ENCODE measurements at regions not wholly inside any gene's neighbourhood (a gene's known extent, or its start where the extent isn't known, plus 50 kb on each side); places are given as distances from the start of the nearest gene placed in this dataset.
"Not testable (repeated sequence)": the region's sequence is repeated elsewhere in the genome, so short reads cannot be mapped to it uniquely, and the experiment has no call there.

GRCh38 chr1:30172299-30172694 is 551.1 kb downstream of the MATN1 start:
- H3K36me3 Mint-ChIP-seq (ENCODE audit: insufficient read depth), result no peaks in the 10 kb centered on the region
- ATAC-seq (replicated peaks; ENCODE audit: extremely low read depth, poor library complexity, severe bottlenecking) (no peak), DNase-seq (ENCODE audit: low spot score in 2 of 2) (no peak)
- H3K27me3 Mint-ChIP-seq, result peaks cover 30% of the 10 kb centered on the region
- no peaks in the 10 kb centered on the region for H3K4me1 Mint-ChIP-seq
- H3K27ac Mint-ChIP-seq (ENCODE audit: low read depth), result no peak overlapping the region
- no peaks in the 10 kb centered on the region for H3K9me3 Mint-ChIP-seq
- no peak overlapping the region for H3K4me3 Mint-ChIP-seq

GRCh38 chr1:30171537-30172298 is 551.7 kb downstream of the MATN1 start:
- Mint-ChIP-seq H3K27me3 (peaks cover 32% of the 10 kb centered on the region), H3K4me1 (no peaks in the 10 kb centered on the region), H3K27ac (ENCODE audit: low read depth) (no peak overlapping the region), H3K9me3 (no peaks in the 10 kb centered on the region), H3K4me3 (no peak overlapping the region), H3K36me3 (ENCODE audit: insufficient read depth) (no peaks in the 10 kb centered on the region)
- DNase-seq (ENCODE audit: low spot score in 2 of 2), result no peak
- ATAC-seq (replicated peaks; ENCODE audit: extremely low read depth, poor library complexity, severe bottlenecking), result no peak

- H3K36me3 Mint-ChIP-seq (ENCODE audit: insufficient read depth), result no peaks in the 10 kb centered on the region
- H3K27me3 Mint-ChIP-seq, result peaks cover 37% of the 10 kb centered on the region
- H3K27ac Mint-ChIP-seq (ENCODE audit: low read depth), result no peak overlapping the region
- ATAC-seq (replicated peaks; ENCODE audit: extremely low read depth, poor library complexity, severe bottlenecking), result no peak
- H3K9me3 Mint-ChIP-seq, result no peaks in the 10 kb centered on the region
- H3K4me1 Mint-ChIP-seq, result no peaks in the 10 kb centered on the region
- H3K4me3 Mint-ChIP-seq, result no peak overlapping the region
- no peak for DNase-seq (ENCODE audit: low spot score in 2 of 2)
Measured at GRCh38 chr1:30169269-30169668, 554.1 kb downstream of the MATN1 start.

- no peaks in the 10 kb centered on the region for H3K9me3 Mint-ChIP-seq
- H3K27me3 Mint-ChIP-seq, result peaks cover 53% of the 10 kb centered on the region
- no peak overlapping the region for H3K4me3 Mint-ChIP-seq
- DNase-seq (ENCODE audit: low spot score in 2 of 2) (no peak), ATAC-seq (replicated peaks; ENCODE audit: extremely low read depth, poor library complexity, severe bottlenecking) (no peak)
- no peaks in the 10 kb centered on the region for H3K4me1 Mint-ChIP-seq
- H3K27ac Mint-ChIP-seq (ENCODE audit: low read depth), result no peak overlapping the region
- no peaks in the 10 kb centered on the region for H3K36me3 Mint-ChIP-seq (ENCODE audit: insufficient read depth)
Measured at GRCh38 chr1:30166174-30166573, 557.2 kb downstream of the MATN1 start.

- no peaks in the 10 kb centered on the region for H3K9me3 Mint-ChIP-seq
- DNase-seq (ENCODE audit: low spot score in 2 of 2) (no peak), ATAC-seq (replicated peaks; ENCODE audit: extremely low read depth, poor library complexity, severe bottlenecking) (no peak)
- H3K27ac Mint-ChIP-seq (ENCODE audit: low read depth), result no peak overlapping the region
- no peaks in the 10 kb centered on the region for H3K36me3 Mint-ChIP-seq (ENCODE audit: insufficient read depth)
- no peaks in the 10 kb centered on the region for H3K4me1 Mint-ChIP-seq
- peaks cover 56% of the 10 kb centered on the region for H3K27me3 Mint-ChIP-seq
- no peak overlapping the region for H3K4me3 Mint-ChIP-seq
Measured at GRCh38 chr1:30165116-30165515, 558.3 kb downstream of the MATN1 start.

- no peak overlapping the region for H3K4me3 Mint-ChIP-seq
- ATAC-seq (replicated peaks; ENCODE audit: extremely low read depth, poor library complexity, severe bottlenecking) (no peak), DNase-seq (ENCODE audit: low spot score in 2 of 2) (no peak)
- no peaks in the 10 kb centered on the region for H3K9me3 Mint-ChIP-seq
- no peaks in the 10 kb centered on the region for H3K36me3 Mint-ChIP-seq (ENCODE audit: insufficient read depth)
- H3K27me3 Mint-ChIP-seq, result peaks cover 60% of the 10 kb centered on the region
- no peak overlapping the region for H3K27ac Mint-ChIP-seq (ENCODE audit: low read depth)
- no peaks in the 10 kb centered on the region for H3K4me1 Mint-ChIP-seq
Measured at GRCh38 chr1:30164693-30165092, 558.7 kb downstream of the MATN1 start.

- H3K9me3 Mint-ChIP-seq, result no peaks in the 10 kb centered on the region
Measured at GRCh38 chr1:30162565-30162964, 560.8 kb downstream of the MATN1 start.

GRCh38 chr1:30161953-30162352 is 561.4 kb downstream of the MATN1 start:
- no peaks in the 10 kb centered on the region for H3K4me1 Mint-ChIP-seq
- DNase-seq (ENCODE audit: low spot score in 2 of 2), result no peak
- H3K4me3 Mint-ChIP-seq, result no peak overlapping the region
- H3K9me3 Mint-ChIP-seq, result no peaks in the 10 kb centered on the region
- H3K27ac Mint-ChIP-seq (ENCODE audit: low read depth), result no peak overlapping the region
- ATAC-seq (replicated peaks; ENCODE audit: extremely low read depth, poor library complexity, severe bottlenecking), result no peak
- H3K27me3 Mint-ChIP-seq, result peaks cover 83% of the 10 kb centered on the region
- no peaks in the 10 kb centered on the region for H3K36me3 Mint-ChIP-seq (ENCODE audit: insufficient read depth)

More at GRCh38 chr1:30162565-30162964, 560.8 kb downstream of the MATN1 start:
- Mint-ChIP-seq H3K36me3 (ENCODE audit: insufficient read depth) (no peaks in the 10 kb centered on the region), H3K27me3 (peaks cover 79% of the 10 kb centered on the region), H3K4me1 (no peaks in the 10 kb centered on the region), H3K27ac (ENCODE audit: low read depth) (no peak overlapping the region), H3K4me3 (no peak overlapping the region)
- DNase-seq (ENCODE audit: low spot score in 2 of 2) (no peak), ATAC-seq (replicated peaks; ENCODE audit: extremely low read depth, poor library complexity, severe bottlenecking) (no peak)

- Mint-ChIP-seq H3K4me3 (no peak overlapping the region), H3K4me1 (no peaks in the 10 kb centered on the region), H3K9me3 (no peaks in the 10 kb centered on the region), H3K27me3 (peaks cover 83% of the 10 kb centered on the region), H3K27ac (ENCODE audit: low read depth) (no peak overlapping the region), H3K36me3 (ENCODE audit: insufficient read depth) (no peaks in the 10 kb centered on the region)
- DNase-seq (ENCODE audit: low spot score in 2 of 2), result no peak
- no peak for ATAC-seq (replicated peaks; ENCODE audit: extremely low read depth, poor library complexity, severe bottlenecking)
Measured at GRCh38 chr1:30160999-30161689, 562.2 kb downstream of the MATN1 start.

GRCh38 chr1:30159015-30159414 is 564.4 kb downstream of the MATN1 start:
- H3K36me3 Mint-ChIP-seq (ENCODE audit: insufficient read depth), result no peaks in the 10 kb centered on the region
- H3K27me3 Mint-ChIP-seq, result peaks cover 78% of the 10 kb centered on the region
- ATAC-seq (replicated peaks; ENCODE audit: extremely low read depth, poor library complexity, severe bottlenecking) (no peak), DNase-seq (ENCODE audit: low spot score in 2 of 2) (no peak)
- peaks cover 4% of the 10 kb centered on the region for H3K9me3 Mint-ChIP-seq
- H3K4me3 Mint-ChIP-seq, result no peak overlapping the region
- H3K27ac Mint-ChIP-seq (ENCODE audit: low read depth), result no peak overlapping the region
- H3K4me1 Mint-ChIP-seq, result no peaks in the 10 kb centered on the region

GRCh38 chr1:30155698-30156097 is 567.7 kb downstream of the MATN1 start:
- not testable (repeated sequence) for H3K36me3 Mint-ChIP-seq (ENCODE audit: insufficient read depth); ATAC-seq (replicated peaks; ENCODE audit: extremely low read depth, poor library complexity, severe bottlenecking); H3K9me3 Mint-ChIP-seq; H3K4me1 Mint-ChIP-seq; DNase-seq (ENCODE audit: low spot score in 2 of 2); H3K27ac Mint-ChIP-seq (ENCODE audit: low read depth); H3K4me3 Mint-ChIP-seq
- H3K27me3 Mint-ChIP-seq, result peaks cover 46% of the 10 kb centered on the region

- not testable (repeated sequence) for H3K4me1 Mint-ChIP-seq; H3K4me3 Mint-ChIP-seq; H3K27ac Mint-ChIP-seq (ENCODE audit: low read depth); ATAC-seq (replicated peaks; ENCODE audit: extremely low read depth, poor library complexity, severe bottlenecking); H3K36me3 Mint-ChIP-seq (ENCODE audit: insufficient read depth); DNase-seq (ENCODE audit: low spot score in 2 of 2); H3K9me3 Mint-ChIP-seq
- peaks cover 46% of the 10 kb centered on the region for H3K27me3 Mint-ChIP-seq
Measured at GRCh38 chr1:30155253-30155652, 568.1 kb downstream of the MATN1 start.

- Mint-ChIP-seq H3K27me3 (peaks cover 34% of the 10 kb centered on the region), H3K4me3 (no peak overlapping the region), H3K9me3 (peaks cover 4% of the 10 kb centered on the region), H3K36me3 (ENCODE audit: insufficient read depth) (no peaks in the 10 kb centered on the region), H3K4me1 (no peaks in the 10 kb centered on the region), H3K27ac (ENCODE audit: low read depth) (no peak overlapping the region)
- ATAC-seq (replicated peaks; ENCODE audit: extremely low read depth, poor library complexity, severe bottlenecking) (no peak), DNase-seq (ENCODE audit: low spot score in 2 of 2) (no peak)
Measured at GRCh38 chr1:30153743-30154449, 569.5 kb downstream of the MATN1 start.
